Glutamatergic neuron (in vitro differentiated cells): ENCODE measurements at regions not wholly inside any gene's neighbourhood (a gene's known extent, or its start where the extent isn't known, plus 50 kb on each side); places are given as distances from the start of the nearest gene placed in this dataset.
A peak's percentile ranks its signal among the peaks of the same experiment; 100 is the strongest.

Experiments
- DNase-seq: peaks from one replicate; pipeline ENCODE4 v3.0.0; 2022
- H3K27ac Mint-ChIP-seq: one replicate; pipeline ENCODE4 v1.8.0; 2020; ENCODE audit warnings: mild to moderate bottlenecking, mixed read lengths, inconsistent platforms; ENCODE audit not compliant: unreplicated experiment
- H3K27me3 Mint-ChIP-seq: one replicate; pipeline ENCODE4 v1.8.0; 2020; ENCODE audit warnings: mild to moderate bottlenecking, moderate library complexity, mixed read lengths, inconsistent platforms; ENCODE audit not compliant: unreplicated experiment
- H3K36me3 Mint-ChIP-seq: one replicate; pipeline ENCODE4 v1.8.0; 2020; ENCODE audit warnings: mild to moderate bottlenecking, mixed read lengths, inconsistent platforms; ENCODE audit not compliant: unreplicated experiment
- H3K4me1 Mint-ChIP-seq: one replicate; pipeline ENCODE4 v1.8.0; 2020; ENCODE audit warnings: mild to moderate bottlenecking, low read depth, mixed read lengths, inconsistent platforms; ENCODE audit not compliant: unreplicated experiment
- H3K4me3 Mint-ChIP-seq: one replicate; pipeline ENCODE4 v1.8.0; 2020; ENCODE audit warnings: mild to moderate bottlenecking, mixed read lengths, inconsistent platforms; ENCODE audit not compliant: unreplicated experiment
- H3K9me3 Mint-ChIP-seq: one replicate; pipeline ENCODE4 v1.8.0; 2020; ENCODE audit warnings: mild to moderate bottlenecking, moderate library complexity, mixed read lengths, inconsistent platforms; ENCODE audit not compliant: unreplicated experiment
- TF ChIP-seq, protein P1 (sequence below): fragments of 200-600 bp; sonication (generic); IDR thresholded peaks from one replicate; pipeline ENCODE4 v1.5.0; 2021; ENCODE audit not compliant: partially characterized antibody, unreplicated experiment

DNA sequence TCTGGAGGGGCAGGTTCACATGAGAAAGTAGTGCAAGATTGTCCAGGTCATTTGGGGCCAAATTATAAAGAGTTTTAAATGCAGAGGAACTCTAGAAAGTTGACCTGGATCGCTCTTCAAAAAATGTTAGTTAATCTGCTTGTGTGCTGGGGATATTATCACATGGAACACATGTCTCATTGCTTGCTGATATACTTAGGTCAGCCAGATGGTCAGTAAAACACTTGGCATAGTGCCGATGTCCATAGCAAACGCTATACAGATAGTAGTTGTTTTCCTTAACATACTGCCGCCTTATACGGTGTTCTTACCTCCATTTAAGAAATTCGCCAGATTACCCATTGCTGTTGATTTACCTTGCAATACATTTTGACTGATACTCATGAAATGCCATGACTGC, 103.4 kb upstream of the CWC22 start:
- H3K9me3 Mint-ChIP-seq = no peaks in the 10 kb centered on the region
- no peak overlapping the region for H3K27ac Mint-ChIP-seq
- H3K4me1 Mint-ChIP-seq = no peaks in the 10 kb centered on the region
- TF ChIP-seq, protein P1, sequence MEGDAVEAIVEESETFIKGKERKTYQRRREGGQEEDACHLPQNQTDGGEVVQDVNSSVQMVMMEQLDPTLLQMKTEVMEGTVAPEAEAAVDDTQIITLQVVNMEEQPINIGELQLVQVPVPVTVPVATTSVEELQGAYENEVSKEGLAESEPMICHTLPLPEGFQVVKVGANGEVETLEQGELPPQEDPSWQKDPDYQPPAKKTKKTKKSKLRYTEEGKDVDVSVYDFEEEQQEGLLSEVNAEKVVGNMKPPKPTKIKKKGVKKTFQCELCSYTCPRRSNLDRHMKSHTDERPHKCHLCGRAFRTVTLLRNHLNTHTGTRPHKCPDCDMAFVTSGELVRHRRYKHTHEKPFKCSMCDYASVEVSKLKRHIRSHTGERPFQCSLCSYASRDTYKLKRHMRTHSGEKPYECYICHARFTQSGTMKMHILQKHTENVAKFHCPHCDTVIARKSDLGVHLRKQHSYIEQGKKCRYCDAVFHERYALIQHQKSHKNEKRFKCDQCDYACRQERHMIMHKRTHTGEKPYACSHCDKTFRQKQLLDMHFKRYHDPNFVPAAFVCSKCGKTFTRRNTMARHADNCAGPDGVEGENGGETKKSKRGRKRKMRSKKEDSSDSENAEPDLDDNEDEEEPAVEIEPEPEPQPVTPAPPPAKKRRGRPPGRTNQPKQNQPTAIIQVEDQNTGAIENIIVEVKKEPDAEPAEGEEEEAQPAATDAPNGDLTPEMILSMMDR = no peak
- H3K4me3 Mint-ChIP-seq = no peak overlapping the region
- H3K27me3 Mint-ChIP-seq = no peaks in the 10 kb centered on the region
- no peak for DNase-seq
- no peaks in the 10 kb centered on the region for H3K36me3 Mint-ChIP-seq

DNA sequence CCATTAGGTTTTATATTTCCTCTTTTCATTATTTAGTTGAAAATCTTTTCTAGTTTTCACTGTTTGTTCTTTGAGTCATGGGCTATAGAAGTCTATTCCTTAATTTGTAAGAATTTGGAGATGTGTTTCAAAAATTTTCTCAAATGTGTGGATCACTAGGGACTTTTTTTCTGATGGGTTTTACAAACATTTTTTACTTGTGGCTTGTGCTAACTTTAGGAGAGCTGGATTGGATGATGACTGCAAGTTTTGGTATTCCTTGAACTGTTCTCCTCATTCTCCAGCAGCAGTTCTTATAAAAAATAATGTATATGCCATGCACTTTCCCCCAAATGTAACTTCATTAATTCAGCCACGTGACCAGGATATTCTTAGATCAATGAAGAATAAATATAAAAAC, 94.7 kb upstream of the CWC22 start:
- no peak for DNase-seq
- no peaks in the 10 kb centered on the region for H3K36me3 Mint-ChIP-seq
- no peak overlapping the region for H3K27ac Mint-ChIP-seq
- no peaks in the 10 kb centered on the region for H3K4me1 Mint-ChIP-seq
- no peaks in the 10 kb centered on the region for H3K9me3 Mint-ChIP-seq
- no peak overlapping the region for H3K4me3 Mint-ChIP-seq
- no peaks in the 10 kb centered on the region for H3K27me3 Mint-ChIP-seq
- TF ChIP-seq, protein P1 = no peak

DNA sequence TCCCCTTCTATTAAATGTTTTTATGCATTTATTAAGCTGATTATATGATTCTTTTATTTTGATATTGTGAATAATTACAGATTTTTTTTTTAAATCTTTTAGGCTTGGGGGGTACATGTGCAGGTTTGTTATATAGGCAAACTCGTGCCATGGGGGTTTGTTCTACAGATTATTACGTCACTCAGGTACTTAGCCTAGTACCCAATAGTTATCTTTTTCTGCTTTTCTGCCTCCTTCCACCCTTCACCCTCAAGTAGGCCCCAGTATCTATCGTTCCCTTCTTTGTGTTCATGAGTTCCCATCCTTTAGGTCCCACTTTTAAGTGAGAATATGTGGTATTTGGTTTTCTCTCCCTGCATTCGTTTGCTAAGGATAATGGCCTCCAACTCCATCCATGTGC, 92.2 kb upstream of the CWC22 start:
- DNase-seq = no peak
- H3K4me3 Mint-ChIP-seq = no peak overlapping the region

DNA sequence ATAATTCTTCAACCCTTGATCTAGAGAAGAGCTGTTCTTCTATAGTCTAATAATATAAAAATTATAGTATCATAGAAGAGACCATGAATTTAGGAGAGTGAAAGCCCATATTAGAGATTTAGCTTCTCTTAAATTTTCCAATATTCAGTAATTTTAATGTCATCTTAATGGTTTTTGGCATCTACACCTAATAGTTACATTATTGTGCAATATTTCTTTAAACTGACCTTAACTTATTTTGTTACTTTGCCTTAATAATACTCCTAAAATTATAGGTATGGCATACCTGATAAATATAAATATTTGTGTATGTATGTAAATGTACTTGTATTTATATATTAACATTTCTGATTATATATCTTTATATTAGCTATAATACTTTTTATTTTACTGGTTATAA, 78.0 kb upstream of the CWC22 start:
- Mint-ChIP-seq H3K4me1 (peaks cover 1% of the 10 kb centered on the region), H3K36me3 (no peaks in the 10 kb centered on the region), H3K27me3 (peaks cover 1% of the 10 kb centered on the region), H3K4me3 (no peak overlapping the region), H3K27ac (no peak overlapping the region), H3K9me3 (peaks cover 1% of the 10 kb centered on the region)
- DNase-seq = no peak
- TF ChIP-seq, protein P1 = no peak

More for the DNA sequence above, 92.2 kb upstream of the CWC22 start:
- H3K9me3 Mint-ChIP-seq = no peaks in the 10 kb centered on the region
- no peaks in the 10 kb centered on the region for H3K27me3 Mint-ChIP-seq
- TF ChIP-seq, protein P1 = no peak
- no peaks in the 10 kb centered on the region for H3K36me3 Mint-ChIP-seq
- no peaks in the 10 kb centered on the region for H3K4me1 Mint-ChIP-seq
- no peak overlapping the region for H3K27ac Mint-ChIP-seq

DNA sequence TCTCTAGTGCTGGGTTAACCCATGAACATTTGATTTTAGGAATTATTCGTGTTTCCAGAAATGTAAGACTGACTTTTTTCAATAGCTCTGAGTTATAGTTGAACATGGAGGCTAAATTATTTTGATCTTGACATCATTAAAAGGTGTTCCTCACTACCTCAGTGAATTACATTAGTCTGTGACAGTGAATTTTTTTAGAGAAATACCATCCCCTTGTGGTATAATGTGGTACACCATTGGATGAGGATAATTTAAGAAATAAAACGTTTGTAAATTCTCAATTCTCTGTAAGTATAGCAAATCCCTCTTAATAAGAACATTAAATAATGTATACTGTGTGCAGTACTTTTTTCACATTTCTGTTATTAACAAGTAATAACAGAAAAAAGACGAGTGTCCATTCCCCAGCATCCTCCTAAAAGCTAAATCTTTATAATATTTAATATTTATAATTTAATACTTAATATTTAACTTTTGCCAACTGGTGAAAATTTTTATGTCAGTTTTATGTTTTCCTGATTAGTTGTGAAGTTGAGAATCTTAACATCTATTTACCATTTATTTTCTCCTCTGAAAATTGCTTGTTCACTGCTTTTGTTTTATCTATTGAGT, 70.3 kb upstream of the CWC22 start:
- Mint-ChIP-seq H3K4me1 (no peaks in the 10 kb centered on the region), H3K9me3 (no peaks in the 10 kb centered on the region), H3K27ac (no peak overlapping the region), H3K4me3 (no peak overlapping the region), H3K27me3 (no peaks in the 10 kb centered on the region), H3K36me3 (no peaks in the 10 kb centered on the region)
- TF ChIP-seq, protein P1 = peak; percentile 86
- no peak for DNase-seq
